CD4-positive, alpha-beta T cell (primary cell): ENCODE measurements at regions not wholly inside any gene's neighbourhood (a gene's known extent, or its start where the extent isn't known, plus 50 kb on each side); places are given as distances from the start of the nearest gene placed in this dataset.
A peak's percentile ranks its signal among the peaks of the same experiment; 100 is the strongest.

Experiments used
- ATAC-seq: fragments of 200-7000 bp; cut with Tn5 transposase; one replicate; pipeline ENCODE4 v1.10.0; 2022; ENCODE audit warnings: mild to moderate bottlenecking; ENCODE audit not compliant: poor library complexity
- CTCF ChIA-PET: fragments of 350-600 bp; sonication (Branson Sonifier 250); formaldehyde crosslinking; loops from one replicate; lab custom pipeline; 2021; ENCODE audit warnings: antibody characterized with exemption, inconsistent platforms; lab: Charles Lee
- POLR2A ChIA-PET: fragments of 350-600 bp; sonication (Branson Sonifier 250); formaldehyde crosslinking; loops from one replicate; lab custom pipeline; 2021; ENCODE audit warnings: antibody characterized with exemption, inconsistent platforms; lab: Charles Lee
- DNase-seq, 14 experiments: peaks; one replicate each; pipeline ENCODE4 v3.0.0-alpha.2; 2013 to 2020; ENCODE audit warnings: mixed read lengths in 2 of 14
- H3K27ac ChIP-seq, 2 donors: one replicate each; pipeline versions ENCODE4 v1.5.1 to v1.7.0; 2013; ENCODE audit warnings: low read length in 2 of 2, low read depth in 1 of 2, mild to moderate bottlenecking in 1 of 2
- H3K27me3 ChIP-seq, 2 experiments: 1 replicate in 1 of 2; 2 replicates in 1 of 2; pipeline versions ENCODE4 v1.6.1 to v1.7.0; 2013; ENCODE audit warnings: low read length in 2 of 2, control low read depth in 1 of 2, mild to moderate bottlenecking in 1 of 2, moderate library complexity in 1 of 2; ENCODE audit not compliant: insufficient read depth in 2 of 2, control insufficient read depth in 1 of 2
- H3K36me3 ChIP-seq: one replicate; pipeline ENCODE4 v1.6.1; 2013; ENCODE audit warnings: low read length, control low read depth; ENCODE audit not compliant: insufficient read depth
- H3K4me1 ChIP-seq: one replicate; pipeline ENCODE4 v1.6.1; 2013; ENCODE audit warnings: low read length, control low read depth; ENCODE audit not compliant: insufficient read depth
- H3K4me3 ChIP-seq: one replicate; pipeline ENCODE4 v1.5.1; 2013; ENCODE audit warnings: mild to moderate bottlenecking, low read length, moderate library complexity
- H3K9me3 ChIP-seq, 2 experiments: 1 replicate in 1 of 2; 2 replicates in 1 of 2; pipeline versions ENCODE4 v1.6.1 to v1.7.0; 2013; ENCODE audit warnings: low read length in 2 of 2, mild to moderate bottlenecking in 2 of 2, control low read depth in 1 of 2, moderate library complexity in 1 of 2; ENCODE audit not compliant: control insufficient read depth in 1 of 2, insufficient read depth in 1 of 2
- H3K27ac Mint-ChIP-seq: one replicate; pipeline ENCODE4 v1.8.0; 2020; ENCODE audit warnings: mixed read lengths
- H3K27me3 Mint-ChIP-seq: one replicate; pipeline ENCODE4 v1.8.0; 2021; ENCODE audit warnings: mixed read lengths
- H3K36me3 Mint-ChIP-seq: one replicate; pipeline ENCODE4 v1.8.0; 2021; ENCODE audit warnings: low read depth, mixed read lengths
- H3K4me1 Mint-ChIP-seq: one replicate; pipeline ENCODE4 v1.8.0; 2021; ENCODE audit warnings: low read depth, mixed read lengths
- H3K4me3 Mint-ChIP-seq: one replicate; pipeline ENCODE4 v1.8.0; 2020; ENCODE audit warnings: mild to moderate bottlenecking, mixed read lengths
- H3K9me3 Mint-ChIP-seq: one replicate; pipeline ENCODE4 v1.8.0; 2020; ENCODE audit warnings: mixed read lengths
- CTCF ChIP-seq: fragments of 200-600 bp; IDR thresholded peaks from one replicate; pipeline ENCODE4 v1.8.0; 2022; ENCODE audit warnings: antibody characterized with exemption, mild to moderate bottlenecking
- intact Hi-C, 2 experiments: fragments of 100-400 bp; cut with DNase I in 1 of 2; cut with micrococcal nuclease in 1 of 2; formaldehyde crosslinking; loops; one replicate each; pipeline versions ENCODE4 v1.15.1 to v1.9.0; 2023 to 2025; cut with DNase I, micrococcal nuclease

- Mint-ChIP-seq H3K27ac (no peak overlapping the region), H3K4me3 (peak overlapping the region; percentile 68), H3K27me3 (no peaks in the 10 kb centered on the region), H3K4me1 (peaks cover 16% of the 10 kb centered on the region), H3K36me3 (no peaks in the 10 kb centered on the region), H3K9me3 (no peaks in the 10 kb centered on the region)
- Histone ChIP-seq H3K4me1 (peaks cover 5% of the 10 kb centered on the region), H3K27me3 (no peaks in the 10 kb centered on the region), H3K36me3 (no peaks in the 10 kb centered on the region), H3K4me3 (peak overlapping the region; percentile 36), H3K9me3 (no peaks in the 10 kb centered on the region), H3K27ac (no peak overlapping the region)
- intact Hi-C loops = no loop called here
- no peak for TF ChIP-seq CTCF
- ATAC-seq (no peak), DNase-seq (peak in 1 of 14 experiments; percentile 28)
- CTCF ChIA-PET = interaction anchor here (1.4 kb wide), 1 partner anchor 155 kb away, joined by 3 read pairs; the partner anchor contains the start of gene TRIM13
- POLR2A ChIA-PET = interaction anchor here (0.8 to 1.6 kb wide), 3 partner anchors 12 to 28 kb away, joined by 3 to 4 read pairs (median 3); no protein-coding TSS in a partner anchor
Measured at GRCh38 chr13:50152655-50153309, 137.5 kb downstream of the KCNRG start.

- no peaks in the 10 kb centered on the region for H3K27me3 Mint-ChIP-seq
- no peak overlapping the region for H3K4me3 Mint-ChIP-seq
- H3K9me3 Mint-ChIP-seq = no peaks in the 10 kb centered on the region
- Histone ChIP-seq H3K27ac (no peak overlapping the region), H3K36me3 (no peaks in the 10 kb centered on the region), H3K4me1 (peaks cover 5% of the 10 kb centered on the region), H3K4me3 (peak overlapping the region; percentile 36), H3K27me3 (no peaks in the 10 kb centered on the region), H3K9me3 (no peaks in the 10 kb centered on the region)
- intact Hi-C loops = no loop called here
- H3K4me1 Mint-ChIP-seq = peaks cover 16% of the 10 kb centered on the region
- DNase-seq (no peak), ATAC-seq (no peak)
- no peaks in the 10 kb centered on the region for H3K36me3 Mint-ChIP-seq
- no peak overlapping the region for H3K27ac Mint-ChIP-seq
- ChIA-PET CTCF (interaction anchor here (1.4 kb wide), 1 partner anchor 156 kb away, joined by 3 read pairs; the partner anchor contains the start of gene TRIM13), POLR2A (interaction anchor here (0.8 to 1.0 kb wide), 2 partner anchors 11 to 22 kb away, joined by 3 read pairs; no protein-coding TSS in a partner anchor)
- TF ChIP-seq CTCF = no peak
Measured at GRCh38 chr13:50153401-50153800, 138.2 kb downstream of the KCNRG start.

GRCh38 chr13:50153876-50154275, 138.6 kb downstream of the KCNRG start:
- Histone ChIP-seq H3K4me1 (peaks cover 5% of the 10 kb centered on the region), H3K27ac (no peak overlapping the region), H3K9me3 (no peaks in the 10 kb centered on the region), H3K36me3 (no peaks in the 10 kb centered on the region), H3K27me3 (no peaks in the 10 kb centered on the region), H3K4me3 (no peak overlapping the region)
- Mint-ChIP-seq H3K36me3 (no peaks in the 10 kb centered on the region), H3K27ac (no peak overlapping the region), H3K4me3 (no peak overlapping the region), H3K27me3 (no peaks in the 10 kb centered on the region), H3K4me1 (peaks cover 16% of the 10 kb centered on the region), H3K9me3 (no peaks in the 10 kb centered on the region)
- ATAC-seq = no peak
- intact Hi-C loops = no loop called here
- DNase-seq = no peak
- no peak for TF ChIP-seq CTCF
- ChIA-PET CTCF (no interaction called here), POLR2A (no interaction called here)
